AG09319 (cell line): ENCODE measurements at regions not wholly inside any gene's neighbourhood (a gene's known extent, or its start where the extent isn't known, plus 50 kb on each side); places are given as distances from the start of the nearest gene placed in this dataset.
"Not testable (repeated sequence)": the region's sequence is repeated elsewhere in the genome, so short reads cannot be mapped to it uniquely, and the experiment has no call there.

ENCODE experiments used
- DNase-seq: peaks from one replicate; pipeline ENCODE4 v3.0.0-alpha.2; 2010; ENCODE audit warnings: low read depth; ENCODE audit errors: extremely low read depth
- CTCF ChIP-seq: IDR thresholded peaks from 2 replicates; pipeline ENCODE4 v1.5.1; 2011; ENCODE audit warnings: low read depth, mild to moderate bottlenecking, inconsistent platforms, low read length, moderate library complexity

GRCh38 chr6:84892671-84893070 lies 128.3 kb upstream of the TBX18 start:
- TF ChIP-seq CTCF = no peak
- DNase-seq = no peak

- no peak for TF ChIP-seq CTCF
- no peak for DNase-seq
Observed at GRCh38 chr6:84882768-84883766, 118.7 kb upstream of the TBX18 start.

- not testable (repeated sequence) for DNase-seq
Observed at GRCh38 chr6:84879385-84879784, 115.0 kb upstream of the TBX18 start.

- TF ChIP-seq CTCF = no peak
- no peak for DNase-seq
Observed at GRCh38 chr6:84877515-84878210, 113.3 kb upstream of the TBX18 start.

- no peak for TF ChIP-seq CTCF
- no peak for DNase-seq
Observed at GRCh38 chr6:84876723-84877514, 112.5 kb upstream of the TBX18 start.

- DNase-seq = no peak
- no peak for TF ChIP-seq CTCF
Observed at GRCh38 chr6:84872996-84873723, 108.8 kb upstream of the TBX18 start.

GRCh38 chr6:84871925-84872324 lies 107.5 kb upstream of the TBX18 start:
- no peak for TF ChIP-seq CTCF
- DNase-seq = no peak
